IMR-90 (cell line): ENCODE measurements at regions not wholly inside any gene's neighbourhood (a gene's known extent, or its start where the extent isn't known, plus 50 kb on each side); places are given as distances from the start of the nearest gene placed in this dataset.

ENCODE experiments used
- ATAC-seq: fragments of 200-7000 bp; cut with Tn5 transposase; 2 replicates; pipeline ENCODE4 v1.9.1; 2020; ENCODE audit warnings: low read depth, mild to moderate bottlenecking, moderate library complexity
- BruUV-seq: library from RNA; stranded (reverse); fragments of 400-500 nt; replicated peaks from 2 replicates; lab custom pipeline; 2021; lab: Mats Ljungman, UMichigan
- CTCF ChIA-PET: fragments of 300-600 bp; formaldehyde crosslinking; extraction: SDS; loops from one replicate; lab custom pipeline; 2021; ENCODE audit warnings: antibody characterized with exemption; lab: Yijun Ruan, JAX
- POLR2A ChIA-PET: fragments of 300-600 bp; sonication (Branson Sonifier 250); formaldehyde crosslinking; loops from one replicate; lab custom pipeline; 2022; ENCODE audit warnings: antibody characterized with exemption; ENCODE audit not compliant: unreplicated experiment; lab: Charles Lee
- DNase-seq: peaks from one replicate; pipeline ENCODE4 v3.0.0; 2013
- H2AFZ ChIP-seq: replicated peaks from 2 replicates; pipeline ENCODE3; 2013; ENCODE audit warnings: low read length, mild to moderate bottlenecking; ENCODE audit not compliant: poor library complexity
- H2AK5ac ChIP-seq: 2 replicates; pipeline ENCODE4 v1.6.1; 2013; ENCODE audit warnings: low read depth, low read length, inconsistent platforms
- H2AK9ac ChIP-seq: replicated peaks from 2 replicates; pipeline ENCODE3; 2013; ENCODE audit warnings: mild to moderate bottlenecking, low read depth, low read length, moderate library complexity; ENCODE audit not compliant: poor library complexity
- H2BK120ac ChIP-seq: 2 replicates; pipeline ENCODE4 v1.6.1; 2013; ENCODE audit warnings: low read depth, low read length, inconsistent platforms
- H2BK15ac ChIP-seq: 3 replicates; pipeline ENCODE4 v1.6.1; 2013; ENCODE audit warnings: low read depth, low read length, inconsistent platforms
- H2BK20ac ChIP-seq: 2 replicates; pipeline ENCODE4 v1.6.1; 2013; ENCODE audit warnings: low read depth, mild to moderate bottlenecking, inconsistent platforms, low read length, moderate library complexity
- H2BK5ac ChIP-seq: 2 replicates; pipeline ENCODE4 v1.6.1; 2013; ENCODE audit warnings: mild to moderate bottlenecking, low read depth, low read length, inconsistent platforms; ENCODE audit not compliant: poor library complexity, severe bottlenecking
- H3K14ac ChIP-seq: replicated peaks from 2 replicates; pipeline ENCODE4 v1.6.1; 2013; ENCODE audit warnings: low read depth, low read length, inconsistent platforms
- H3K18ac ChIP-seq: 2 replicates; pipeline ENCODE4 v1.6.1; 2013; ENCODE audit warnings: low read depth, low read length, control low read depth
- H3K23ac ChIP-seq: 2 replicates; pipeline ENCODE4 v1.6.1; 2013; ENCODE audit warnings: low read depth, low read length, inconsistent platforms
- H3K27ac ChIP-seq: 2 replicates; pipeline ENCODE4 v1.5.1; 2013; ENCODE audit warnings: mild to moderate bottlenecking, control low read depth, low read length; ENCODE audit not compliant: insufficient read depth
- H3K27me3 ChIP-seq: 2 replicates; pipeline ENCODE4 v1.6.1; 2013; ENCODE audit warnings: low read length; ENCODE audit not compliant: control insufficient read depth, insufficient read depth
- H3K36me3 ChIP-seq: 2 replicates; pipeline ENCODE4 v1.6.1; 2013; ENCODE audit warnings: low read length, mixed read lengths; ENCODE audit not compliant: control insufficient read depth, insufficient read depth
- H3K4ac ChIP-seq: 2 replicates; pipeline ENCODE4 v1.6.1; 2013; ENCODE audit warnings: low read depth, low read length, inconsistent platforms
- H3K4me1 ChIP-seq: 2 replicates; pipeline ENCODE4 v1.6.1; 2013; ENCODE audit warnings: low read length, mixed read lengths; ENCODE audit not compliant: control insufficient read depth, insufficient read depth
- H3K4me2 ChIP-seq: 2 replicates; pipeline ENCODE4 v1.6.1; 2013; ENCODE audit warnings: low read depth, mild to moderate bottlenecking, control low read depth, low read length, moderate library complexity
- H3K4me3 ChIP-seq: 2 replicates; pipeline ENCODE4 v1.5.1; 2013; ENCODE audit warnings: low read depth, mild to moderate bottlenecking, control low read depth, low read length, moderate library complexity; ENCODE audit not compliant: insufficient read depth
- H3K56ac ChIP-seq: 2 replicates; pipeline ENCODE4 v1.6.1; 2013; ENCODE audit warnings: low read length, inconsistent platforms; ENCODE audit not compliant: insufficient read depth; ENCODE audit errors: extremely low read depth
- H3K79me1 ChIP-seq, 2 experiments: 2 replicates each; pipeline ENCODE4 v1.6.1; 2013; ENCODE audit warnings: low read length in 2 of 2, inconsistent platforms in 1 of 2, low read depth in 1 of 2
- H3K9ac ChIP-seq: 2 replicates; pipeline ENCODE4 v1.6.1; 2013; ENCODE audit warnings: low read depth, low read length, control low read depth
- H3K9me1 ChIP-seq: 2 replicates; pipeline ENCODE4 v1.6.1; 2013; ENCODE audit warnings: low read length, inconsistent platforms; ENCODE audit not compliant: insufficient read depth
- H3K9me3 ChIP-seq: 2 replicates; pipeline ENCODE4 v1.6.1; 2013; ENCODE audit warnings: low read length; ENCODE audit not compliant: control insufficient read depth, insufficient read depth
- H4K20me1 ChIP-seq: 2 replicates; pipeline ENCODE4 v1.6.1; 2013; ENCODE audit warnings: low read length, inconsistent platforms; ENCODE audit not compliant: insufficient read depth
- H4K5ac ChIP-seq: 2 replicates; pipeline ENCODE4 v1.6.1; 2013; ENCODE audit warnings: mild to moderate bottlenecking, low read depth, low read length, control low read depth
- H4K8ac ChIP-seq, 2 experiments: 2 replicates each; pipeline ENCODE4 v1.6.1; 2013; ENCODE audit warnings: low read depth in 2 of 2, low read length in 2 of 2, control low read depth in 1 of 2, inconsistent platforms in 1 of 2
- H4K91ac ChIP-seq: 2 replicates; pipeline ENCODE4 v1.6.1; 2013; ENCODE audit warnings: low read depth, low read length, inconsistent platforms; ENCODE audit not compliant: insufficient read depth
- BHLHE40 ChIP-seq: fragments of 150-350 bp; IDR thresholded peaks from 2 replicates; pipeline ENCODE4 v1.6.1; 2016; ENCODE audit warnings: mild to moderate bottlenecking, low read depth, low read length
- CEBPB ChIP-seq: IDR thresholded peaks from 2 replicates; pipeline ENCODE4 v1.6.1; 2012; ENCODE audit warnings: low read depth, low read length, improper control_type of control experiment
- CHD1 ChIP-seq: IDR thresholded peaks from 2 replicates; pipeline ENCODE4 v1.6.1; 2012; ENCODE audit warnings: low read depth, low read length, improper control_type of control experiment
- ELK1 ChIP-seq: fragments of 150-350 bp; IDR thresholded peaks from 2 replicates; pipeline ENCODE4 v1.6.1; 2016; ENCODE audit warnings: low read depth, mild to moderate bottlenecking, low read length, moderate library complexity, borderline replicate concordance
- FOS ChIP-seq: fragments of 150-350 bp; IDR thresholded peaks from 2 replicates; pipeline ENCODE4 v1.6.1; 2016; ENCODE audit warnings: low read depth, low read length
- MAFK ChIP-seq: IDR thresholded peaks from 2 replicates; pipeline ENCODE4 v1.6.1; 2012; ENCODE audit warnings: low read depth, low read length, improper control_type of control experiment
- MAZ ChIP-seq: IDR thresholded peaks from 2 replicates; pipeline ENCODE4 v1.6.1; 2012; ENCODE audit warnings: low read depth, mild to moderate bottlenecking, low read length, improper control_type of control experiment, moderate library complexity, borderline replicate concordance
- MXI1 ChIP-seq: IDR thresholded peaks from 2 replicates; pipeline ENCODE4 v1.6.1; 2012; ENCODE audit warnings: low read depth, mild to moderate bottlenecking, low read length, moderate library complexity, borderline replicate concordance
- NFE2L2 ChIP-seq: fragments of 150-350 bp; IDR thresholded peaks from 2 replicates; pipeline ENCODE4 v1.6.1; 2016; ENCODE audit warnings: low read depth, mild to moderate bottlenecking, low read length
- POLR2A ChIP-seq: IDR thresholded peaks from 2 replicates; pipeline ENCODE4 v1.6.1; 2012; ENCODE audit warnings: mild to moderate bottlenecking, low read depth, low read length
- RAD21 ChIP-seq: IDR thresholded peaks from 2 replicates; pipeline ENCODE4 v1.6.1; 2012; ENCODE audit warnings: low read length, improper control_type of control experiment
- RCOR1 ChIP-seq: IDR thresholded peaks from 2 replicates; pipeline ENCODE4 v1.6.1; 2012; ENCODE audit warnings: mild to moderate bottlenecking, low read length, improper control_type of control experiment; ENCODE audit not compliant: insufficient replicate concordance
- RFX5 ChIP-seq: IDR thresholded peaks from 2 replicates; pipeline ENCODE4 v1.8.0; 2012; ENCODE audit warnings: low read depth, mild to moderate bottlenecking, low read length, moderate library complexity
- SMC3 ChIP-seq: fragments of 150-350 bp; IDR thresholded peaks from 2 replicates; pipeline ENCODE4 v1.6.1; 2016; ENCODE audit warnings: low read depth, mild to moderate bottlenecking, antibody characterized with exemption, low read length, moderate library complexity
- WGBS, 2 experiments: methylation state at CpG; one replicate each; pipeline versions ENCODE4 v1.1.5 to v1.1.7; 2013; ENCODE audit warnings: missing lambda C conversion rate in 2 of 2; ENCODE audit not compliant: insufficient read length in 1 of 2; ENCODE audit errors: extremely low coverage in 2 of 2; 5-methylcytosine and 5-hydroxymethylcytosine counted together
- dilution Hi-C: fragments of 300-500 bp; cut with HindIII; formaldehyde crosslinking; loops from one replicate; pipeline ENCODE4 v1.14.3; 2018; ENCODE audit warnings: low sequenced_read_pairs; ENCODE audit not compliant: unreplicated experiment
- in situ Hi-C: fragments of 300-500 bp; cut with MboI; formaldehyde crosslinking; loops from 3 replicates; pipeline ENCODE4 v1.14.3; 2019; ENCODE audit warnings: low sequenced_read_pairs, inconsistent platforms, mixed read lengths
- intact Hi-C: fragments of 100-400 bp; cut with micrococcal nuclease; formaldehyde crosslinking; loops from 2 replicates; pipeline ENCODE4 v1.10.0; 2022
- TF ChIP-seq, protein P1 (sequence below): fragments of 150-350 bp; IDR thresholded peaks from 2 replicates; pipeline ENCODE4 v1.6.1; 2017; ENCODE audit warnings: mild to moderate bottlenecking, antibody characterized with exemption, low read length, low read depth
- TF ChIP-seq, protein P2 (sequence below): conservative IDR thresholded peaks from 2 replicates; pipeline ENCODE4 v1.5.1; 2012; ENCODE audit warnings: mild to moderate bottlenecking, low read depth, low read length, improper control_type of control experiment

DNA sequence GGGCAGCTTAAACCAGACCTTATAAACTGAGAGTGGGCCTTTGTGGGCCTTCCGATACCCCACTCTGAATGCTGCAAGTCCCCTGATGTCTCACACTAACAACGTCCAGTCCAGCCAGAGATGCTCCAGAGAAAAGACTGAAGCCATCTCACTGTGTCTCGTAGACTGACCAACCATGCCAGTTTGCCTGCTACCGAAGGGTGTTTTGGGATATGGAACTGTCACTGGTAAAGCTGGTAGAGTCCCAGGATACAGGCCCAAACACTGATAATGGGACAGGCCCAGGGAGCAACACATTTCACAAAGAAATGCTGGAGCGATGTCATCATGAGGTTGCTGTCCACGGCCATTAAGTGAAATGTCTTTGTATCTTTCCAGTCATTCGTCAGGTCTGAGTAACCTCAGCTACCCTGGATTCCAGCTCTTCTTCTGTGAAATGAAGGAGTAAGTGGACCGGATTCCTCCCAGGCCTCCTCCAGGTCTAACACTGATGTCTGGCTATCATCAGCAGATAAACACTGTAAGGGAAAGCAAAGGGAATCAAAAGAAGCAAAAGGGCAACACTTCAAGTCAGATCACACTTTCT lies 81.6 kb downstream of the SLC5A7 start:
- ATAC-seq, result no peak
- intact Hi-C loops, result no loop called here
- H3K27ac ChIP-seq, result no peak overlapping the region

More for the DNA sequence above, 81.6 kb downstream of the SLC5A7 start:
- no peak overlapping the region for H3K4me2 ChIP-seq
- no peak overlapping the region for H3K18ac ChIP-seq
- H3K4me1 ChIP-seq, result no peaks in the 10 kb centered on the region
- no peak overlapping the region for H2AK5ac ChIP-seq
- no peak overlapping the region for H4K5ac ChIP-seq
- POLR2A ChIA-PET, result no interaction called here
- H3K9me3 ChIP-seq, result no peaks in the 10 kb centered on the region
- H2BK120ac ChIP-seq, result no peak overlapping the region
- H3K9me1 ChIP-seq, result no peaks in the 10 kb centered on the region
- H4K8ac ChIP-seq, result no peak overlapping the region
- H2BK15ac ChIP-seq, result no peak overlapping the region
- H3K23ac ChIP-seq, result no peak overlapping the region
- H3K9ac ChIP-seq, result no peak overlapping the region
- H3K79me1 ChIP-seq, result no peaks in the 10 kb centered on the region
- H3K14ac ChIP-seq, result no peak overlapping the region
- no peaks in the 10 kb centered on the region for H3K27me3 ChIP-seq
- H2BK20ac ChIP-seq, result no peak overlapping the region
- H2AK9ac ChIP-seq, result no peak overlapping the region
- in situ Hi-C loops, result no loop called here
- H4K20me1 ChIP-seq, result no peaks in the 10 kb centered on the region
- no peak overlapping the region for H3K4ac ChIP-seq
- H2AFZ ChIP-seq, result no peak overlapping the region
- no TSS peak for BruUV-seq
- no peak overlapping the region for H4K91ac ChIP-seq
- CTCF ChIA-PET, result no interaction called here
- dilution Hi-C loops, result no loop called here
- H2BK5ac ChIP-seq, result no peak overlapping the region
- no peak overlapping the region for H3K56ac ChIP-seq
- no CpG with 5 or more reads among the region's 8 CpGs for WGBS, 2 experiments
- TF ChIP-seq NFE2L2, result no peak
- no peak for TF ChIP-seq RAD21
- TF ChIP-seq ELK1, result no peak
- no peak for TF ChIP-seq CHD1
- no peak for TF ChIP-seq CEBPB
- no peak for TF ChIP-seq SMC3
- no peak for TF ChIP-seq RCOR1
- no peak for TF ChIP-seq MAFK
- TF ChIP-seq, protein P1, sequence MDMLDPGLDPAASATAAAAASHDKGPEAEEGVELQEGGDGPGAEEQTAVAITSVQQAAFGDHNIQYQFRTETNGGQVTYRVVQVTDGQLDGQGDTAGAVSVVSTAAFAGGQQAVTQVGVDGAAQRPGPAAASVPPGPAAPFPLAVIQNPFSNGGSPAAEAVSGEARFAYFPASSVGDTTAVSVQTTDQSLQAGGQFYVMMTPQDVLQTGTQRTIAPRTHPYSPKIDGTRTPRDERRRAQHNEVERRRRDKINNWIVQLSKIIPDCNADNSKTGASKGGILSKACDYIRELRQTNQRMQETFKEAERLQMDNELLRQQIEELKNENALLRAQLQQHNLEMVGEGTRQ, result no peak
- TF ChIP-seq MAZ, result no peak
- no peak for TF ChIP-seq MXI1
- no peak for TF ChIP-seq RFX5
- TF ChIP-seq, protein P2, sequence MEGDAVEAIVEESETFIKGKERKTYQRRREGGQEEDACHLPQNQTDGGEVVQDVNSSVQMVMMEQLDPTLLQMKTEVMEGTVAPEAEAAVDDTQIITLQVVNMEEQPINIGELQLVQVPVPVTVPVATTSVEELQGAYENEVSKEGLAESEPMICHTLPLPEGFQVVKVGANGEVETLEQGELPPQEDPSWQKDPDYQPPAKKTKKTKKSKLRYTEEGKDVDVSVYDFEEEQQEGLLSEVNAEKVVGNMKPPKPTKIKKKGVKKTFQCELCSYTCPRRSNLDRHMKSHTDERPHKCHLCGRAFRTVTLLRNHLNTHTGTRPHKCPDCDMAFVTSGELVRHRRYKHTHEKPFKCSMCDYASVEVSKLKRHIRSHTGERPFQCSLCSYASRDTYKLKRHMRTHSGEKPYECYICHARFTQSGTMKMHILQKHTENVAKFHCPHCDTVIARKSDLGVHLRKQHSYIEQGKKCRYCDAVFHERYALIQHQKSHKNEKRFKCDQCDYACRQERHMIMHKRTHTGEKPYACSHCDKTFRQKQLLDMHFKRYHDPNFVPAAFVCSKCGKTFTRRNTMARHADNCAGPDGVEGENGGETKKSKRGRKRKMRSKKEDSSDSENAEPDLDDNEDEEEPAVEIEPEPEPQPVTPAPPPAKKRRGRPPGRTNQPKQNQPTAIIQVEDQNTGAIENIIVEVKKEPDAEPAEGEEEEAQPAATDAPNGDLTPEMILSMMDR, result no peak
- TF ChIP-seq FOS, result no peak
- no peak for TF ChIP-seq BHLHE40
- no peak for TF ChIP-seq POLR2A
- H3K36me3 ChIP-seq, result no peaks in the 10 kb centered on the region
- DNase-seq, result no peak
- no peak overlapping the region for H3K4me3 ChIP-seq
